ENCODE measurements at regions not wholly inside any gene's neighbourhood (a gene's known extent, or its start where the extent isn't known, plus 50 kb on each side); places are given as distances from the start of the nearest gene placed in this dataset.

GRCh38 chr1:5253036-5253435 is 598.6 kb downstream of the AJAP1 start:
- Histone ChIP-seq H3K4me2 (ENCODE audit: low read length) (no peak overlapping the region), H3K4me3 (ENCODE audit: low read length) (no peak overlapping the region)
- TF ChIP-seq EZH2phosphoT487 (IDR thresholded peaks at IDR 0.05; ENCODE audit: borderline replicate concordance, low read length) (no peak), CTCF (IDR thresholded peaks at IDR 0.05; ENCODE audit: low read depth, low read length, poor library complexity, severe bottlenecking) (no peak)

GRCh38 chr1:5250336-5250735 is 595.9 kb downstream of the AJAP1 start:
- Histone ChIP-seq H3F3A (ENCODE audit: control insufficient read depth, insufficient read depth) (no peaks in the 10 kb centered on the region), H3K4me3 (ENCODE audit: low read length) (no peak overlapping the region), H3K27ac (ENCODE audit: low read depth, low read length) (no peak overlapping the region), H3K9me2 (replicated peaks; ENCODE audit: control insufficient read depth, low read length) (no peaks in the 10 kb centered on the region; the same call in 1 of the 2 replicates), H3K4me1 (ENCODE audit: control insufficient read depth, low read length) (no peaks in the 10 kb centered on the region), H3K36me3 (ENCODE audit: control insufficient read depth, low read length) (no peaks in the 10 kb centered on the region), H3K79me2 (ENCODE audit: control insufficient read depth, low read length) (no peaks in the 10 kb centered on the region), H3K4me2 (ENCODE audit: low read length) (no peak overlapping the region), H3K27me3 (ENCODE audit: control insufficient read depth, low read length) (no peaks in the 10 kb centered on the region), H3K9me3 (ENCODE audit: control insufficient read depth, insufficient read depth, low read length) (no peaks in the 10 kb centered on the region), H4K20me1 (ENCODE audit: control insufficient read depth, insufficient read depth, low read depth, low read length) (no peaks in the 10 kb centered on the region)
- TF ChIP-seq CTCF (IDR thresholded peaks at IDR 0.05; ENCODE audit: low read depth, low read length, poor library complexity, severe bottlenecking) (no peak), EZH2phosphoT487 (IDR thresholded peaks at IDR 0.05; ENCODE audit: borderline replicate concordance, low read length) (no peak)

More at GRCh38 chr1:5253036-5253435, 598.6 kb downstream of the AJAP1 start:
- Histone ChIP-seq H3K4me1 (ENCODE audit: control insufficient read depth, low read length) (no peaks in the 10 kb centered on the region), H3K27ac (ENCODE audit: low read depth, low read length) (no peak overlapping the region), H4K20me1 (ENCODE audit: control insufficient read depth, insufficient read depth, low read depth, low read length) (no peaks in the 10 kb centered on the region), H3K36me3 (ENCODE audit: control insufficient read depth, low read length) (no peaks in the 10 kb centered on the region), H3K27me3 (ENCODE audit: control insufficient read depth, low read length) (no peaks in the 10 kb centered on the region), H3K79me2 (ENCODE audit: control insufficient read depth, low read length) (no peaks in the 10 kb centered on the region), H3K9me2 (replicated peaks; ENCODE audit: control insufficient read depth, low read length) (no peaks in the 10 kb centered on the region; the same call in 1 of the 2 replicates), H3F3A (ENCODE audit: control insufficient read depth, insufficient read depth) (no peaks in the 10 kb centered on the region), H3K9me3 (ENCODE audit: control insufficient read depth, insufficient read depth, low read length) (no peaks in the 10 kb centered on the region)

- H3K27ac ChIP-seq (ENCODE audit: low read depth, low read length): no peak overlapping the region
- H3K4me3 ChIP-seq (ENCODE audit: low read length): no peak overlapping the region
- H3K4me2 ChIP-seq (ENCODE audit: low read length): no peak overlapping the region
- H3K27me3 ChIP-seq (ENCODE audit: control insufficient read depth, low read length): no peaks in the 10 kb centered on the region
- no peaks in the 10 kb centered on the region for H3K36me3 ChIP-seq (ENCODE audit: control insufficient read depth, low read length)
- no peaks in the 10 kb centered on the region for H3K9me3 ChIP-seq (ENCODE audit: control insufficient read depth, insufficient read depth, low read length)
- no peaks in the 10 kb centered on the region for H3K79me2 ChIP-seq (ENCODE audit: control insufficient read depth, low read length)
- no peaks in the 10 kb centered on the region for H3K4me1 ChIP-seq (ENCODE audit: control insufficient read depth, low read length)
- H3F3A ChIP-seq (ENCODE audit: control insufficient read depth, insufficient read depth): no peaks in the 10 kb centered on the region
- no peaks in the 10 kb centered on the region; the same call in 1 of the 2 replicates for H3K9me2 ChIP-seq (replicated peaks; ENCODE audit: control insufficient read depth, low read length)
- H4K20me1 ChIP-seq (ENCODE audit: control insufficient read depth, insufficient read depth, low read depth, low read length): no peaks in the 10 kb centered on the region
- TF ChIP-seq EZH2phosphoT487 (IDR thresholded peaks at IDR 0.05; ENCODE audit: borderline replicate concordance, low read length) (no peak), CTCF (IDR thresholded peaks at IDR 0.05; ENCODE audit: low read depth, low read length, poor library complexity, severe bottlenecking) (no peak)
Measured at GRCh38 chr1:5245348-5245747, 590.9 kb downstream of the AJAP1 start.

All from DOHH2 (cell line).